SK-N-SH (cell line): ENCODE measurements at regions not wholly inside any gene's neighbourhood (a gene's known extent, or its start where the extent isn't known, plus 50 kb on each side); places are given as distances from the start of the nearest gene placed in this dataset.

Source experiments
- CTCF ChIP-seq: fragments of 200-600 bp; sonication (generic); IDR thresholded peaks from 2 replicates; pipeline ENCODE4 v1.6.1; 2017; ENCODE audit warnings: antibody characterized with exemption, mild to moderate bottlenecking, moderate library complexity
- ELF1 ChIP-seq: IDR thresholded peaks from 2 replicates; pipeline ENCODE4 v1.4.0; 2012
- EP300 ChIP-seq, 2 experiments: IDR thresholded peaks; 2 replicates each; pipeline versions ENCODE4 v1.4.0 to v1.6.1; 2012; ENCODE audit warnings: borderline replicate concordance in 1 of 2, low read depth in 1 of 2, low read length in 1 of 2
- EZH2phosphoT487 ChIP-seq: fragments of 200-600 bp; sonication (generic); IDR thresholded peaks from 2 replicates; pipeline ENCODE4 v1.6.1; 2017; ENCODE audit warnings: low read depth, mixed run types, mild to moderate bottlenecking, antibody characterized with exemption, moderate library complexity, borderline replicate concordance
- NFIC ChIP-seq: IDR thresholded peaks from 2 replicates; pipeline ENCODE4 v1.4.0; 2012; ENCODE audit warnings: borderline replicate concordance
- POLR2AphosphoS5 ChIP-seq: IDR thresholded peaks from 2 replicates; pipeline ENCODE4 v1.6.1; 2012; ENCODE audit warnings: low read depth, low read length
- RAD21 ChIP-seq: IDR thresholded peaks from 2 replicates; pipeline ENCODE4 v1.6.1; 2012; ENCODE audit warnings: mild to moderate bottlenecking, low read length
- TAF1 ChIP-seq: IDR thresholded peaks from 2 replicates; pipeline ENCODE4 v1.6.1; 2012; ENCODE audit warnings: low read depth, mild to moderate bottlenecking, low read length, moderate library complexity, borderline replicate concordance

DNA sequence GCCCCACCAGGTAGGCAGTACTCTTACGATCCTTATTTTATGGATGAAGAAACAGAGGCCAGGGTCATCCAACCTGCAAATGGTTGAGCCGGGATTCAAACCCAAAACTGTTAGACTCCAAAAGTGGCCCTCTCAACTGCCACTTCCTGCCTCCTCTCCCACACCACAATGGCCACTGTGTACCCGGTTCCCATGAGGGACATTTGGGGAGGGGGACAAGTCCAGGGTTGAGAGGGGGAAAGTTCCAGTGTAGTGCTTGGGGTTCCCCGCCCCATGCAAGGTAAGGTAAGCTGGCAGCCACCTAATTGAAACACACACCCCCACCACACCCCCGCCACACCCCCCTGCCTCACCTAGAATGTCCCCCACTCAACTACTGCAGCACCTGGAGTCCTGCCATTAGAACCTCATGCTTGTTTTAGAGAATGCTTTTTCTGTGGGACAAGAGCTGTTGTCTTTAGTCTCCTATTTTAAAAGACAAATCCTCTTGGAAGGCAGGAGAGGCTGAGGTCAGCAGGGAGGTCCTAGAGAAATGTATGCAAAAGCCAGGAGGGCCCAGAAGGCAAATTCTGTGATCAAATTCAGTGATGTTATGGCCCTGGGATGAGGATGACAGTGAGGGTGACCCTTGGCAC is 145.2 kb downstream of the ZFP36L2 start:
- TF ChIP-seq EP300 (IDR thresholded peaks at IDR 0.05; ENCODE audit: borderline replicate concordance in 1 of 2, low read depth in 1 of 2, low read length in 1 of 2) (no peak), ELF1 (no peak), TAF1 (no peak), EZH2phosphoT487 (no peak), POLR2AphosphoS5 (no peak), CTCF (no peak), RAD21 (no peak), NFIC (no peak)
